Chondrocyte (in vitro differentiated cells): ENCODE measurements at regions not wholly inside any gene's neighbourhood (a gene's known extent, or its start where the extent isn't known, plus 50 kb on each side); places are given as distances from the start of the nearest gene placed in this dataset.

Source experiments
- DNase-seq: peaks from one replicate; pipeline ENCODE4 v3.0.0; 2021; ENCODE audit warnings: mixed read lengths, low spot score
- H3K27ac Mint-ChIP-seq: one replicate; pipeline ENCODE4 v1.8.0; 2021; ENCODE audit warnings: mild to moderate bottlenecking, moderate library complexity, mixed read lengths; ENCODE audit not compliant: unreplicated experiment
- H3K27me3 Mint-ChIP-seq: 2 replicates; pipeline ENCODE4 v1.8.0; 2021; ENCODE audit warnings: low read depth, mixed read lengths
- H3K36me3 Mint-ChIP-seq: 2 replicates; pipeline ENCODE4 v1.8.0; 2021; ENCODE audit warnings: low read depth, mixed read lengths
- H3K4me1 Mint-ChIP-seq: 2 replicates; pipeline ENCODE4 v1.8.0; 2021; ENCODE audit warnings: low read depth, mild to moderate bottlenecking, mixed read lengths
- H3K4me3 Mint-ChIP-seq: one replicate; pipeline ENCODE4 v1.8.0; 2021; ENCODE audit warnings: mild to moderate bottlenecking, moderate library complexity, mixed read lengths; ENCODE audit not compliant: unreplicated experiment
- H3K9me3 Mint-ChIP-seq: 2 replicates; pipeline ENCODE4 v1.8.0; 2021; ENCODE audit warnings: low read depth, mixed read lengths
- CTCF ChIP-seq: fragments of 200-600 bp; sonication (generic); IDR thresholded peaks from 2 replicates; pipeline ENCODE4 v1.5.0; 2021; ENCODE audit warnings: antibody characterized with exemption, mild to moderate bottlenecking, moderate library complexity

GRCh38 chr12:123066384-123066710, 84.5 kb downstream of the PITPNM2 start:
- no peaks in the 10 kb centered on the region for H3K36me3 Mint-ChIP-seq
- no peak overlapping the region for H3K27ac Mint-ChIP-seq
- peaks cover 18% of the 10 kb centered on the region for H3K4me1 Mint-ChIP-seq
- H3K4me3 Mint-ChIP-seq: no peak overlapping the region
- H3K9me3 Mint-ChIP-seq: no peaks in the 10 kb centered on the region
- no peaks in the 10 kb centered on the region for H3K27me3 Mint-ChIP-seq
- no peak for DNase-seq
- no peak for TF ChIP-seq CTCF

GRCh38 chr12:123065676-123066383, 85.1 kb downstream of the PITPNM2 start:
- no peaks in the 10 kb centered on the region for H3K36me3 Mint-ChIP-seq
- TF ChIP-seq CTCF: no peak
- H3K4me1 Mint-ChIP-seq: peaks cover 18% of the 10 kb centered on the region
- H3K4me3 Mint-ChIP-seq: no peak overlapping the region
- H3K27ac Mint-ChIP-seq: no peak overlapping the region
- no peaks in the 10 kb centered on the region for H3K9me3 Mint-ChIP-seq
- no peak for DNase-seq
- H3K27me3 Mint-ChIP-seq: no peaks in the 10 kb centered on the region

GRCh38 chr12:123064885-123065619, 84.6 kb downstream of the ARL6IP4 start:
- peak; percentile 62 for DNase-seq
- H3K4me1 Mint-ChIP-seq: peaks cover 18% of the 10 kb centered on the region
- H3K27ac Mint-ChIP-seq: no peak overlapping the region
- H3K36me3 Mint-ChIP-seq: no peaks in the 10 kb centered on the region
- no peak for TF ChIP-seq CTCF
- H3K27me3 Mint-ChIP-seq: no peaks in the 10 kb centered on the region
- no peak overlapping the region for H3K4me3 Mint-ChIP-seq
- no peaks in the 10 kb centered on the region for H3K9me3 Mint-ChIP-seq

- H3K9me3 Mint-ChIP-seq: no peaks in the 10 kb centered on the region
- no peak overlapping the region for H3K27ac Mint-ChIP-seq
- H3K4me3 Mint-ChIP-seq: no peak overlapping the region
- H3K4me1 Mint-ChIP-seq: peaks cover 18% of the 10 kb centered on the region
- no peaks in the 10 kb centered on the region for H3K36me3 Mint-ChIP-seq
- H3K27me3 Mint-ChIP-seq: no peaks in the 10 kb centered on the region
- peak; percentile 76 for DNase-seq
- no peak for TF ChIP-seq CTCF
These were observed 83.9 kb downstream of the ARL6IP4 start for GRCh38 chr12:123064366-123064765.

- no peaks in the 10 kb centered on the region for H3K27me3 Mint-ChIP-seq
- H3K4me3 Mint-ChIP-seq: no peak overlapping the region
- peak overlapping the region; percentile 63 for H3K27ac Mint-ChIP-seq
- H3K4me1 Mint-ChIP-seq: peaks cover 18% of the 10 kb centered on the region
- peak; percentile 26 for DNase-seq
- no peaks in the 10 kb centered on the region for H3K9me3 Mint-ChIP-seq
- no peaks in the 10 kb centered on the region for H3K36me3 Mint-ChIP-seq
- TF ChIP-seq CTCF: peak; percentile 64
These were observed 83.1 kb downstream of the ARL6IP4 start for GRCh38 chr12:123063535-123063934.
